Activated CD8-positive, alpha-beta T cell treated with anti-CD3 and anti-CD28 coated beads, Interleukin-2, amount 10 ng/mL, durations not matched to agents 7 days and 5 days (primary cell): ENCODE measurements at regions not wholly inside any gene's neighbourhood (a gene's known extent, or its start where the extent isn't known, plus 50 kb on each side); places are given as distances from the start of the nearest gene placed in this dataset.

Source experiments
- ATAC-seq: fragments of 150-1000 bp; cut with Tn5 transposase; one replicate; pipeline ENCODE4 v1.10.0; 2021; ENCODE audit warnings: moderate library complexity
- CTCF ChIA-PET: fragments of 350-600 bp; sonication (Branson Sonifier 250); formaldehyde crosslinking; loops from one replicate; lab custom pipeline; 2021; ENCODE audit warnings: antibody characterized with exemption; lab: Charles Lee
- POLR2A ChIA-PET: fragments of 350-600 bp; sonication (Branson Sonifier 250); formaldehyde crosslinking; loops from one replicate; lab custom pipeline; 2021; ENCODE audit warnings: antibody characterized with exemption; lab: Charles Lee
- DNase-seq: peaks from one replicate; pipeline ENCODE4 v3.0.0-alpha.2; 2020
- H3K27ac Mint-ChIP-seq: one replicate; pipeline ENCODE4 v1.8.0; 2021; ENCODE audit warnings: mild to moderate bottlenecking, mixed read lengths
- H3K27me3 Mint-ChIP-seq: one replicate; pipeline ENCODE4 v1.8.0; 2021; ENCODE audit warnings: low read depth, mixed read lengths
- H3K36me3 Mint-ChIP-seq: one replicate; pipeline ENCODE4 v1.8.0; 2021; ENCODE audit warnings: low read depth, mixed read lengths
- H3K4me1 Mint-ChIP-seq: one replicate; pipeline ENCODE4 v1.8.0; 2021; ENCODE audit warnings: low read depth, mixed read lengths
- H3K4me3 Mint-ChIP-seq: one replicate; pipeline ENCODE4 v1.8.0; 2021; ENCODE audit warnings: mild to moderate bottlenecking, mixed read lengths
- H3K9me3 Mint-ChIP-seq: one replicate; pipeline ENCODE4 v1.8.0; 2022; ENCODE audit warnings: mixed read lengths; ENCODE audit not compliant: insufficient read depth

GRCh38 chr13:53127373-53127772 lies 98.8 kb downstream of the OLFM4 start:
- no peaks in the 10 kb centered on the region for H3K36me3 Mint-ChIP-seq
- POLR2A ChIA-PET: no interaction called here
- ATAC-seq: no peak
- H3K27ac Mint-ChIP-seq: no peak overlapping the region
- no peak overlapping the region for H3K4me3 Mint-ChIP-seq
- no peak for DNase-seq
- H3K9me3 Mint-ChIP-seq: no peaks in the 10 kb centered on the region
- no peaks in the 10 kb centered on the region for H3K4me1 Mint-ChIP-seq
- CTCF ChIA-PET: no interaction called here
- H3K27me3 Mint-ChIP-seq: peaks cover 2% of the 10 kb centered on the region

- Mint-ChIP-seq H3K4me1 (no peaks in the 10 kb centered on the region), H3K27me3 (peaks cover 2% of the 10 kb centered on the region), H3K4me3 (no peak overlapping the region), H3K27ac (no peak overlapping the region), H3K9me3 (no peaks in the 10 kb centered on the region), H3K36me3 (no peaks in the 10 kb centered on the region)
- POLR2A ChIA-PET: no interaction called here
- no peak for ATAC-seq
- DNase-seq: no peak
- CTCF ChIA-PET: interaction anchor here (1.1 kb wide), 1 partner anchor 22 kb away, joined by 4 read pairs; no protein-coding TSS in a partner anchor
Measured at GRCh38 chr13:53129864-53130393, 101.3 kb downstream of the OLFM4 start.

GRCh38 chr13:53131361-53131760 lies 102.7 kb downstream of the OLFM4 start:
- DNase-seq: no peak
- CTCF ChIA-PET: no interaction called here
- no peak for ATAC-seq
- H3K9me3 Mint-ChIP-seq: no peaks in the 10 kb centered on the region
- no peaks in the 10 kb centered on the region for H3K36me3 Mint-ChIP-seq
- POLR2A ChIA-PET: interaction anchor here (0.6 kb wide), 1 partner anchor 302 kb away, joined by 3 read pairs; no protein-coding TSS in a partner anchor
- H3K27ac Mint-ChIP-seq: no peak overlapping the region
- peaks cover 2% of the 10 kb centered on the region for H3K27me3 Mint-ChIP-seq
- no peaks in the 10 kb centered on the region for H3K4me1 Mint-ChIP-seq
- H3K4me3 Mint-ChIP-seq: no peak overlapping the region

- no peaks in the 10 kb centered on the region for H3K4me1 Mint-ChIP-seq
- no peaks in the 10 kb centered on the region for H3K36me3 Mint-ChIP-seq
- peaks cover 2% of the 10 kb centered on the region for H3K27me3 Mint-ChIP-seq
- no peaks in the 10 kb centered on the region for H3K9me3 Mint-ChIP-seq
- ChIA-PET POLR2A (no interaction called here), CTCF (interaction anchor here (2.3 kb wide), 1 partner anchor 17 kb away, joined by 7 read pairs; no protein-coding TSS in a partner anchor)
- no peak overlapping the region for H3K27ac Mint-ChIP-seq
- ATAC-seq (no peak), DNase-seq (no peak)
- no peak overlapping the region for H3K4me3 Mint-ChIP-seq
Measured at GRCh38 chr13:53135301-53135700, 106.7 kb downstream of the OLFM4 start.

- no peaks in the 10 kb centered on the region for H3K36me3 Mint-ChIP-seq
Measured at GRCh38 chr13:53136554-53137215, 108.1 kb downstream of the OLFM4 start.

GRCh38 chr13:53137779-53138178 lies 109.2 kb downstream of the OLFM4 start:
- Mint-ChIP-seq H3K4me1 (no peaks in the 10 kb centered on the region), H3K27ac (no peak overlapping the region), H3K36me3 (no peaks in the 10 kb centered on the region), H3K27me3 (no peaks in the 10 kb centered on the region), H3K4me3 (no peak overlapping the region), H3K9me3 (no peaks in the 10 kb centered on the region)
- ATAC-seq (no peak), DNase-seq (no peak)
- CTCF ChIA-PET: no interaction called here
- POLR2A ChIA-PET: no interaction called here

More at GRCh38 chr13:53136554-53137215, 108.1 kb downstream of the OLFM4 start:
- no peaks in the 10 kb centered on the region for H3K4me1 Mint-ChIP-seq
- no peaks in the 10 kb centered on the region for H3K9me3 Mint-ChIP-seq
- no peaks in the 10 kb centered on the region for H3K27me3 Mint-ChIP-seq
- H3K4me3 Mint-ChIP-seq: no peak overlapping the region
- DNase-seq (no peak), ATAC-seq (no peak)
- ChIA-PET POLR2A (no interaction called here), CTCF (interaction anchor here (2.3 kb wide), 1 partner anchor 15 kb away, joined by 7 read pairs; no protein-coding TSS in a partner anchor)
- no peak overlapping the region for H3K27ac Mint-ChIP-seq

- H3K4me1 Mint-ChIP-seq: no peaks in the 10 kb centered on the region
- no peak overlapping the region for H3K27ac Mint-ChIP-seq
- no peaks in the 10 kb centered on the region for H3K36me3 Mint-ChIP-seq
- no peak overlapping the region for H3K4me3 Mint-ChIP-seq
- DNase-seq: no peak
- POLR2A ChIA-PET: no interaction called here
- H3K9me3 Mint-ChIP-seq: no peaks in the 10 kb centered on the region
- H3K27me3 Mint-ChIP-seq: no peaks in the 10 kb centered on the region
- CTCF ChIA-PET: no interaction called here
- ATAC-seq: no peak
Measured at GRCh38 chr13:53138376-53139036, 109.9 kb downstream of the OLFM4 start.

- Mint-ChIP-seq H3K9me3 (no peaks in the 10 kb centered on the region), H3K4me3 (no peak overlapping the region), H3K27me3 (no peaks in the 10 kb centered on the region), H3K27ac (no peak overlapping the region), H3K4me1 (no peaks in the 10 kb centered on the region), H3K36me3 (no peaks in the 10 kb centered on the region)
- CTCF ChIA-PET: no interaction called here
- no peak for ATAC-seq
- no peak for DNase-seq
- POLR2A ChIA-PET: no interaction called here
Measured at GRCh38 chr13:53141336-53141735, 112.7 kb downstream of the OLFM4 start.

GRCh38 chr13:53142306-53142705 lies 113.7 kb downstream of the OLFM4 start:
- Mint-ChIP-seq H3K27me3 (no peaks in the 10 kb centered on the region), H3K9me3 (no peaks in the 10 kb centered on the region), H3K4me3 (no peak overlapping the region), H3K4me1 (no peaks in the 10 kb centered on the region), H3K36me3 (no peaks in the 10 kb centered on the region), H3K27ac (no peak overlapping the region)
- ATAC-seq: no peak
- ChIA-PET POLR2A (no interaction called here), CTCF (no interaction called here)
- DNase-seq: no peak

- no peak overlapping the region for H3K27ac Mint-ChIP-seq
- DNase-seq: no peak
- POLR2A ChIA-PET: no interaction called here
- H3K27me3 Mint-ChIP-seq: no peaks in the 10 kb centered on the region
- ATAC-seq: no peak
- no peaks in the 10 kb centered on the region for H3K9me3 Mint-ChIP-seq
- CTCF ChIA-PET: interaction anchor here (1.0 kb wide), 1 partner anchor 8 kb away, joined by 3 read pairs; no protein-coding TSS in a partner anchor
- H3K4me3 Mint-ChIP-seq: no peak overlapping the region
- no peaks in the 10 kb centered on the region for H3K4me1 Mint-ChIP-seq
- H3K36me3 Mint-ChIP-seq: no peaks in the 10 kb centered on the region
Measured at GRCh38 chr13:53143757-53144339, 115.2 kb downstream of the OLFM4 start.

- no peaks in the 10 kb centered on the region for H3K4me1 Mint-ChIP-seq
- ChIA-PET CTCF (no interaction called here), POLR2A (no interaction called here)
- H3K36me3 Mint-ChIP-seq: no peaks in the 10 kb centered on the region
- no peaks in the 10 kb centered on the region for H3K9me3 Mint-ChIP-seq
- H3K4me3 Mint-ChIP-seq: no peak overlapping the region
- ATAC-seq (no peak), DNase-seq (no peak)
- no peaks in the 10 kb centered on the region for H3K27me3 Mint-ChIP-seq
- H3K27ac Mint-ChIP-seq: no peak overlapping the region
Measured at GRCh38 chr13:53144826-53145225, 116.2 kb downstream of the OLFM4 start.

- Mint-ChIP-seq H3K27me3 (no peaks in the 10 kb centered on the region), H3K4me3 (no peak overlapping the region), H3K9me3 (no peaks in the 10 kb centered on the region), H3K4me1 (peaks cover 11% of the 10 kb centered on the region), H3K36me3 (no peaks in the 10 kb centered on the region), H3K27ac (no peak overlapping the region)
- no peak for DNase-seq
- ATAC-seq: no peak
- ChIA-PET CTCF (no interaction called here), POLR2A (no interaction called here)
Measured at GRCh38 chr13:53150568-53150967, 122.0 kb downstream of the OLFM4 start.
